Retinal pigment epithelial cell (primary cell): ENCODE measurements at regions not wholly inside any gene's neighbourhood (a gene's known extent, or its start where the extent isn't known, plus 50 kb on each side); places are given as distances from the start of the nearest gene placed in this dataset.
"Not testable (repeated sequence)": the region's sequence is repeated elsewhere in the genome, so short reads cannot be mapped to it uniquely, and the experiment has no call there.

Experiments
- DNase-seq: peaks from one replicate; pipeline ENCODE4 v3.0.0-alpha.2; 2010; ENCODE audit warnings: low read depth
- H3K4me3 ChIP-seq: 2 replicates; pipeline ENCODE4 v1.5.1; 2011; ENCODE audit warnings: mild to moderate bottlenecking, low read length, control low read depth, moderate library complexity
- CTCF ChIP-seq: conservative IDR thresholded peaks from 2 replicates; pipeline ENCODE4 v1.5.1; 2011; ENCODE audit warnings: low read depth, low read length, control low read depth, inconsistent platforms

DNA sequence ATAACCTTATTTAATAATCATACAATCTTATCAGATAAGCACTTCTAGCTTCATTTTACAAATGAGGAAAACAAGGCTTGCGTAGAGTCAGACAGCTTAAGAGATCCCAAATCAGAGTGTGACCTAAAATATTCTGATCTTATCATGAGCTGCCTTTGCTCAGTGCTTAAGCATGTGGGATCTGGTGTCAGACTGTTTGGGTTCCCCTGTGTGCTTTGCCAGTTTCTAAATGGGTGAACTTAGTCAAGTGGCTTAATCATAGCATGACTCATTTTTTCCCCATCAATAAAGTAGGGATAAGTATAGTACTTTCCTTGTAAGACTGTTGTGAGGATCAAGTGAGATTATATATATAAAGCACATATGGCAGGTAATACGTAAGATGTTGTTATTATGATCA is 612.6 kb upstream of the C16orf82 start:
- TF ChIP-seq CTCF = no peak
- H3K4me3 ChIP-seq = no peak overlapping the region
- no peak for DNase-seq

DNA sequence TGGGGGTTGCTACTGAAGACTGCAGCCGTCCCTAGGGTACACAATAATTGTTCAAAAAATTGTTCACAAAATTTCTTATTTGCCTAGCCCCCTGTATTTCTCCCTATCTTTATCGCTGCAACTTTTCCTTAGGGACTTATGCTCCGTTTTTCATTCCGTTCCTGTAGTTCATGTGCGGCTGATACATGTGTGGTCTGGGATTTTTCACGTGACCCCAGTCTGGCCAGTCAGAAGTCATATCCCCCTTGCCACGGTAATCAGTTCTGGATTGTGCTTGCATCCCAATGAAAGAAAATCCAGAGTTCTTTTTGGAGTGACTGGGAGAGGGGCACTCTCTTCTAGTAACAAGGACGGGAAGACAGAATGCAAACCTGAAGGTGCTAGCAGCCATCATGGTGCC is 610.7 kb upstream of the C16orf82 start:
- H3K4me3 ChIP-seq = no peak overlapping the region
- no peak for TF ChIP-seq CTCF
- no peak for DNase-seq

GRCh38 chr16:26457095-26457494 is 609.6 kb upstream of the C16orf82 start:
- no peak for DNase-seq
- no peak overlapping the region for H3K4me3 ChIP-seq
- no peak for TF ChIP-seq CTCF

GRCh38 chr16:26457882-26458281 is 608.8 kb upstream of the C16orf82 start:
- TF ChIP-seq CTCF = no peak
- no peak overlapping the region for H3K4me3 ChIP-seq
- DNase-seq = no peak

DNA sequence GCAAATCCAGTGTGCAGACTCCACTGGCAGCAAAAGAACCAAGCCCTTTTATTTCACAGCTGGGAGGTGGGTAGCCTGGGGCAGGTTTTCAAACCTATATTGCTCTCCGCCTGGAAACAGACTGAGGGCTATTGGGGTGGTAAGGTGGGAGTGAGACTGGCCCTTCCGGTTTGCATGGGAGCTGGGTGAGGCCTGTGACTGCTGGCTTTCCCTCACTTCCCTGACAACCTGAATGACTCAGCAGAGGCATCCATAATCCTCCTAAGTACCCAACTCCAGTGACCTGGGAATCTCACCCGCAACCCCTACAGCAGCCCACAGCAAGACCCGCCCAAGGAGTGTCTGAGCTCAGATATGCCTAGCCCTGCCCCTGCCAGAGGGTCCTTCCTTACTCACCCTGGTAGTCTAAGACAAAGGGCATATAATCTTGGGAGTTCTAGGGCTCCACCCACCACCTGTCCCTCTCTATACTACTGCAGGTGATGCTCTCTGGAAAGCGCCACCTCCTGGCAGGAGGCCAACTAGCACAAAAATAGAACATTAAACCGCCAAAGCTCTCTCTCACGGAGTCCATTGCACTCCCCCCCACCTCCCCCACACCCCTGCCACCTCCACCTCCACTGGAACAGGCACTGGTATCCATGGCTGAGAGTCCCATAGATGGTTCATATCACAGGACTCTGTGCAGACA is 602.0 kb upstream of the C16orf82 start:
- no peak for DNase-seq
- no peak overlapping the region for H3K4me3 ChIP-seq
- TF ChIP-seq CTCF = no peak

- H3K4me3 ChIP-seq, DNase-seq: not testable (repeated sequence)
Measured at GRCh38 chr16:26474405-26474804, 592.3 kb upstream of the C16orf82 start.

DNA sequence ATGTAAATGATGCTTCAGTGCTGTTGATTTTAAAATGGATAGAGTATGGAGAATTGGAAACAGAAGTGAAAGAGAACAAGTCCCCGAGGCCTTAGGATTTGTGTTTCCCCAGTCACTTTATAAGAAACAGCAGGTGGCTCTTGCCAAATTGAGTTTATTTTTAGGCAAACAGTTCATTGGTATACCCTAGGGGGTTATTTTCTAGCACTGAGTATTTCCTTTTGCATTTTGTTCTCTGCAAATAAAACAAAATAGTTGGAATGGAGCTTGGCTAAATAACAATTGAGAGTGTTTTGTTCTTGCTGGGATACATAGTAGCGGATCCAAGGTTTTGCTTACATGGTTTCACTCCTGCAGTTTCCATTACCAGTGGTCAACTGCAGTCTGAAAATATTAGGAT is 591.1 kb upstream of the C16orf82 start:
- H3K4me3 ChIP-seq = no peak overlapping the region
- no peak for DNase-seq
- no peak for TF ChIP-seq CTCF
